ENCODE measurements at regions not wholly inside any gene's neighbourhood (a gene's known extent, or its start where the extent isn't known, plus 50 kb on each side); places are given as distances from the start of the nearest gene placed in this dataset.
A peak's percentile ranks its signal among the peaks of the same experiment; 100 is the strongest.
"Not testable (repeated sequence)": the region's sequence is repeated elsewhere in the genome, so short reads cannot be mapped to it uniquely, and the experiment has no call there.

DNA sequence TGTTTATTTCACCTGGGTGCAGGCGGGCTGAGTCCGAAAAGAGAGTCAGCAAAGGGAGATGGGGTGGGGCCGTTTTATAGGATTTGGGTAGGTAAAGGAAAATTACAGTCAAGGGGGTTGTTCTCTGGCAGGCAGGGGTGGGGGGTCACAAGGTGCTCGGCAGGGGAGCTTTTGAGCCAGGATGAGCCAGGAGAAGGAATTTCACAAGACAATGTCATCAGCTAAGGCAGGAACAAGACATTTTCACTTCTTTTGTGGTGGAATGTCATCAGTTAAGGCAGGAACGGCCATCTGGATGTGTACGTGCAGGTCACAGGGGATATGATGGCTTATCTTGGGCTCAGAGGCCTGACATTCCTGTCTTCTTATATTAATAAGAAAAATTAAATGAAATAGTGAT is 115.8 kb upstream of the KCNJ3 start:
- not testable (repeated sequence) for DNase-seq (ENCODE audit: low spot score)

DNA sequence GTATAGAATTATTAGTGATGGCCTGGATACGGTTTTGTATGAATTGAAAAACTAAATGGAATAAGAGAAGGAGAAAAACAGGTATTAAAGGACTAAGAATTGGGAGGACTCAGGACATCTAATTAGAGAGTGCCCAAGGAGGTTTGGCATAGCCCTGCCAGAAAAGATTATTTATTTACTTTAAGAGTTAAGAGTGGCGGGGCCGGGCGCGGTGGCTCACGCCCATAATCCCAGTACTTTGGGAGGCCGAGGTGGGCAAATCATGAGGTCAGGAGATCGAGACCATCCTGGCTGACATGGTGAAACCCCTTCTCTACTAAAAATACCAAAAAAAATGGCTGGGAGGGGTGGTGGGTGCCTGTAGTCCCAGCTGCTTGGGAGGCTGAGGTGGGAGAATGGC is 115.2 kb upstream of the KCNJ3 start:
- not testable (repeated sequence) for DNase-seq (ENCODE audit: low spot score)

DNA sequence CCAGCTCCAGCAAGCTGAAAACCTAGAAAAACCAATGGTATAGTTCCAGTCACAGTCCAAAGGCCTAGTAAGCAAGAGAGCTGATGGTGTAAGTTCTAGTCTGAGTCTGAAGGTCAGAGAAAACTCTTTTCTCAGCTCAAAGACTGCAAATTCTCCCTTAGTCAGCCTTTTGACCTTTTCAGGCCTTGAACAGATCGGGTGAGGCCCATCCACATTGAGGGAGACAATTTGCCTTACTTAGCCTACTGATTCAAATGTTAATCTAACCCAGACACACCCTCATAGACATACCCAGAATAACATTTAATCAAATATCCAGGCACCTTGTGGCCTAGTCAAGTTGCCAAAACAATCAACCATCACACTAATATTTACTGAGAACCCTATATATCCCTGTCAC is 110.8 kb upstream of the KCNJ3 start:
- no peak for DNase-seq (ENCODE audit: low spot score)

DNA sequence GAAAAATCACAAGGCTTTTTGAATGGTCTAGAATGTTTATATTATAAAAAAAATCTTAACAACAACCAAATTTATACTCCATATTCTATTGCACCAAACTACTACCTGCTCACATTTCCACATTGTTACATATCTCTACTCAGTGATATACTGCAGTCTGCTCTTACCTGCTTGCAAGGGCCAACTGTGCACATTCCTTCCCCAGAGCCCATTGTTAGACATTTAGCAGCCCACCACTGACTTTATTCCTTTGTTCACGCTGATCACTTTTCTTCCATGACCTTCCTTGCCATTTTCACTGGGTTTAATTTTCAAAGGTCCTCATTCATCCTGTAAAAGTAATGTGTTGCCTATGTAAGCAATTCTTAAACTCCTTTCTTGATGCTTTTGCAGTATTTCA is 109.7 kb upstream of the KCNJ3 start:
- DNase-seq (ENCODE audit: low spot score): no peak

DNA sequence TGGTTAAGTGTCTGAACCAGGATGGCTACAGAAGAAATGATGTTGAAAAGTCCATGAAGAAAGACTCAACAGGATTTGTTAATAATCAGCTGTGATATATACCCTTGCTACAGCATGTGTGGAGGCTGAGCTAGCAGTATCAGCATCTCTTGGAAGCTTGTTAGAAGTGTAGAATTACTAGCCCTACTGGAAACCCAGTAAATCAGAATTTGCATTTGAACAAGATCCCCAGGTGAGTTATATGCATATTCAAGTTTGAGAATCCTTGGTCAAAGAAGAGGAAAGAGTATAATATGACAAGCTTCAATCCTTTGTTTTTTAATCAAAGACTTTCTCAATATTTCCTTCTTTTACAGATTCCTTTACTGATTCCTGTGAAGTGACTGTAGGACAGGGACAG is 109.0 kb upstream of the KCNJ3 start:
- DNase-seq (ENCODE audit: low spot score): no peak

DNA sequence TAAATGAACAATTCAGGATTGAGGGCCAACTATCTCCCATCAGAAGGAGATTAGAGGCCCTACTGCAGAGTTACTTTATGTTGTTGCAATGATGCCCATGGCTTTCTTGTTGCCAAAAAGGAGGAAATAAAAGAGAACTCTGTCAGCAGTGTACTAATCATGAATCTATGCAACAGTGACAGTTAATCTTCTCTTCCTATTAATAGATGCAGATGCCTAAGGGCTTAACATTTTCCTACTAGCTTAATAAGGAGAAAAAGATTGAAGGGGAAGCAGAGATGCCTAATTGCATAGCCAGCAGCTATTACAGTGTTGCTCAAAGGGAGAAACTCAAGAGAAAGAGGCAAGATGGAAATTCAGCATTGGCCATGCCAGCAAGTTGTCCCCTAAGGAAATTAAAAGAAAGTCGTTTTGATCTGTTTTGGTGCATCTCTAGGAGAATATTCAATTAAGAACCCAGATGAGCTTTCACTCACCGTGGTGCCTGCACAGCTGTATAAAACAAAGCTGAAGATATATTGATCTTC is 107.1 kb upstream of the KCNJ3 start:
- DNase-seq (ENCODE audit: low spot score): no peak

DNA sequence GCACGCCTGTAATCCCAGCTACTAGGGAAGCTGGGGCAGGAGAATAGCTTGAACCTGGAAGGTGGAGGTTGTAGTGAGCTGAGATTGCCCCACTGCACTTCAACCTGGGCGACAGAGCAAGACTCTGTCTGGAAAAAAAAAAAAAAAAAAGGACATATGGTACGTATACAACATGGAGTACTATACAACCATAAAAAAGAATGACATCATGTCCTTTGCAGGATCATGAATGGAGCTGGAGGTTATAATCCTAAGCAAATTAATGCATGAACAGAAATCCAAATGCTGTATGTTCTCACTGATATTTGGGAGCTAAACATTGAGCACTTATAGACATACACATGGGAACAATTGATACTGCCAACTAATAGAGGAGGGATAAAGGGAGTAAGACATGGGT is 99.3 kb upstream of the KCNJ3 start:
- DNase-seq (ENCODE audit: low spot score): no peak

DNA sequence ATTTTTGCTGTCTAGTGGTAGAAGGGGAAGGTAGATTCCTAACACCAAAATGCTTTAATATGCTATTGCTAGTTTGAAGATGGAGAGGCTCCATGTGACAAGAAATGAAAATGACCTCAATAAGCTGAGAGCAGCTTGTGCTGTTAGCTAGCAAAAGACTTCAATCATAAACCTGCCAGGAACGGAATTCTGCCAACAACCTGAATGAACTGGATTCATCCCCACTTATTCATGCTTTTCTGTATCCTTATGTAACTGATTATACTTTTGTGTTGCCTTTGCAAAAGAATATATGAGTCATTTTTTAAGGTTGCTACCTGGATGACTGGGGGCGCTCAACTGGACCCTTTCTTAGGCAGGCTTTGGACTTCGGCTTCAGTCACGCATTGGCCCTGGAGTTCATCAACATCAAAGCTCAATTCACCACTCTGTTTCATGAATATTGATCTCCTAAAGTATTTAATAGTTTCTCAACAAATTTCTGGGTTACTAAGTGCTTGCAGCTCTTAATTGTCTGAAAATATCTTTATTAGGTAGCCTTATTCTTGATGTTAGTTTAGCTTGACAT is 97.5 kb upstream of the KCNJ3 start:
- no peak for DNase-seq (ENCODE audit: low spot score)

DNA sequence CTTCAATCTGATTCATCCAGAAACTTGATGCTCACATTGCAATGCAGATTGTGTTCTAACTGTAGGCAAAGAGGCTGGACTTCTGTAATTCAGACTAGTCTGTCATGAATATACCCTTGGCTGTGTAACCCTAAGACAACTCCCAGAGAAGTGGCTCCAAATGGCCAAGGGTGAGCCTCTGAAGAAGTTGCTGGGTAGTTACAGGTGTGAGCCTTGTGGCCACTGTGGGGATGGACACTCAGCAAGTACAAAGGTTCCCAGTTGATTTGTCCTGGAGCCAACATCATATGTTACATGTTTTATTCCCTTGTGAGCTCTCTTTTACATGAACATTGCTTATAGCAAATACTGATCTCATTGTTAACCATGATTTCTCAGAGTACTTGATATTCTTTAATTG is 94.8 kb upstream of the KCNJ3 start:
- no peak for DNase-seq (ENCODE audit: low spot score)

DNA sequence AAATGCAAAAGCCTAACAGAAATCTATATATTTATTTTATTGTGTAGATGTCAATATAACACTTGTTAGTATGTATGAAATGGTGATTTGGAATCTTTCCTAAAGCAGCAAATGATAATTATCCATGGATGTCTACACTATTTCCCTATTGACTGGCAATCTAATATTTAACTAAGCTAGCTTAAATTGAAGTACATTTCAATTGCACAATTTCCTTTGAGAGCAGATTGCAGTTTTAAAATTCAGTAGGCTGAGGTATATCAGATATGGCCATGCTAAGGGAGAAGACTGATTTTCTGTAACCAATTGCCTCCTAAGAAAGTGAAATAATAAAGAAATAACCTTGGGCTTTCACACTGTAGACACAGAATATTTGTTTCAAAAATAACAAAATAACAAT is 90.1 kb upstream of the KCNJ3 start:
- no peak for DNase-seq (ENCODE audit: low spot score)

DNA sequence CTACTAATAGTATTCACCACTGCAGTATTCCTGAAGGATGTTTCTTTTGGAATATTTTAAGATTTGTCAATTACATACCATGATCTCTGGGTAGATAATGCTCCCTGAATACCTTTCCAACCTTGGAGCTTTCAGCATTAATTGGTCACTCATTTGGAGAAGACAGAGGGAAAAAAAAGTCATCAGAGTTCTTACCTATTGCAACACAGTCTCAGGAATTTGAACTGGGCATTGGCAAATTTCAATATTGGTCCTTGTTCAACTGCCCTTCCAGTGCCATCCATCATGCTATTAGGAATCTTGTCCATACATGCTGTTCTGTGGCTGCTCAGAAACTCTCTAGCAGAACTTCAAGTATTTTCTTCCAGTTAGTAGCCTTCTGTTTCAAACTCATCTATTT is 83.6 kb upstream of the KCNJ3 start:
- DNase-seq (ENCODE audit: low spot score): no peak

DNA sequence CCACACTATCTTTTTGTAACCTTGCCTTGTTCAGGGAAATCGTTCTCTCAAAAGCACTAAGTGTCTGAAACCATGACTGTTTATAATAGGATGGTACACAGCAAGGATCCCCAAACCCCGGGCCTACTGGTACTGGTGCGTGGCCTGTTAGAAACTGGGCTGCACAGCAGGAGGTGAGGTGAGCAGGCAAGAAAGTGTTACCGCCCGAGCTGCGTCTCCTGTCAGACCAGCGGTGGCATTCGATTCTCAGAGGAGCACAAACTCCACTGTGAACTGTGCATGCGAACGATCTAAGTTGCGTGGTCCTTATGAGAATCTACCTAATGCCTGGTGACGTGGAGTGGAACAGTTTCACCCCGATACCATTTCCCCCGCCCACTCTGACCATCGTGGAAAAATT is 81.8 kb upstream of the KCNJ3 start:
- no peak for DNase-seq (ENCODE audit: low spot score)

DNA sequence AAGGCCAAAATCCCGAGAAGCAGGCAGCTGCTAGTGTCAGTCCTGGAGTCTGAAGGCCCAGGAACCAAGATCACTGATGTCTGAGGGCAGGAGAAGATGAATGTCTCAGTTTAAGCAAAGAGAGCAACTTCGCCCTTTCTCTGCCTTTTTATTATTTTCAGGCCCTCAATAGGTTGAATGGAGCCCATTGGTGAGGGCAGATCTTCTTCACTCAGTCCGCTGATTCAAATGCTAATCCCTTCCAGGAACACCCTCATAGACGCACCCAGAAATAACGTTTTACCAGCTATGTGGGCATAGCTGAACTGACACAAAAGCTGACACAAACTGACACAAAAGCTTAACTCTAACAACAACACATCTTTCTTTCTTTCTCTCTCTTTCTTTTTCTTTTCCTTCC is 78.0 kb upstream of the KCNJ3 start:
- DNase-seq (ENCODE audit: low spot score): no peak

DNA sequence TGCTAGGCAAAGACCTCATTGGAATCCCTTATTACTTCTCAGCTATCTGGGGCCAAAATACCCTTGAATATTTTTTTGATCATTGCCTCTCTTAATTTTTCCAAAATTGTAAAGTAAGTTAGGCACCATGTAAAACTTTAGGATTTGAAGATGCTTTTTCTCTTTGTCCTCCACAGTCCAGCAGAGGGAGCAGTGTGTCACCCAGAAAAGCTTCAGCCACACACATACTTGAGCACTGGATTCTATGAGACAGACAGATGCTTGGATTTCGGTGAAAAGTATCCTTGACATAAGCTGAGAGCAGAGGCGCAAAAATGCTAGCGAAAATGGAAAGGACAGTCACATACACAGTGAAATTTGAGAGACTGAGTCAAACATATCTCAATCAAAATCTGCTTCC is 74.7 kb upstream of the KCNJ3 start:
- peak; percentile 61 for DNase-seq (ENCODE audit: low spot score)

DNA sequence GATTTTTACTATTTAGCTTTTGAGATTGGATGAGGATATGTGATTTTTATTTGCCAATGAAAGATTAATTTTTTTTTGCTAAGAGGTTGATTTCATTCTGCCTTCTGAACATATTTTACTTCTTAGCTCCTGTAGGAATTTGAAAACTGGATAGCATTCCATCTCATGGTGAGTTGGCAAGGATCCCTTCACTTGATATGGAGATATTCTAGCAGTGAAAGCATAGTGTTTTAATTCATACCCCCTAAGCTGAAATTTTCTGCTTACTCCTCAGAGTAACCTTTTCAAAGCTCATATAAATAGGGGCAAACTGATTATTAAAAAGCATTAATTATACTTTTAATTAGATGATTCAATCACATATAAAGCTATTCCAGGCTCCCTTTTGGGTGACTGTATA is 61.0 kb upstream of the KCNJ3 start:
- no peak for DNase-seq (ENCODE audit: low spot score)

DNA sequence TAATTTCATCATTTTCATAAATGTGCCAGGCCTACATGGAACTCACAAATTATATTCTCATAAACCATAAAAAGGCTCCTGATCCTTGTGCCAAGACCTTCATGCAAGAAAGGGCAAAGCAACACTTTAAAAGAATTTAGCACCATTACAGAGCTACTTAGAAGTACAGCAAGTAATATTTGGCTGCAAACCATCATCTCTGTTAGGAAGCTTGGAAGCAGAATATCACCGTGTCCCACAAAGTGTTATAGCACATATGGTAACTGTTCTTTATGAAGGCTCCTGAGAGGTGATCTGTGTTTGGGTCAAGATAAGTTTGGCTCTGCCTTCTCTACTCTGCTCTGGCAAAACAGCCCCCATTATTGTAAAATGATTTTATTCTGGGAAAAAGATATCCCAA is 59.7 kb upstream of the KCNJ3 start:
- DNase-seq (ENCODE audit: low spot score): no peak

DNA sequence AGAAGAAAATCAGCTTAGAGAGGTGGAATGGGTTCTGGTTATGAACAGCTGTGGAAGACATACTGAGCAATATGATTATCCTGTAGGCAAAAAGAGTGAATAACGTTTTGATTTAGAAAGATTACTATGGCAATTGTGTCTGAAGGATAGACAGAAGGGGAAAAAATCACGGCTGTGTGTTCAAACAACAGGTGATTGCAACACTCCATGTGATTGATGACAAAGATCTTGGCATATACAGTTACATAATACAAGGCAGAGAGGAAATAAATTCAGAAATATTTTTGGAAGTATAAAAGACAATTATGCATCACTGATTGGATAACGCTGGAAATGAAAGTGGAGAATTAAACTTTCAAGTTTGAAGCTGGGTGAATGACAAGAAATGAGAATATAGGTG is 58.5 kb upstream of the KCNJ3 start:
- no peak for DNase-seq (ENCODE audit: low spot score)

Small RNA genes lying in the stretch of these regions (small RNA-seq; reads per million reads assigned to genes)
- 0 to 0.04 reads per million in 2 experiments for gene RNA5SP107
